IMR-90 (cell line): ENCODE measurements at regions not wholly inside any gene's neighbourhood (a gene's known extent, or its start where the extent isn't known, plus 50 kb on each side); places are given as distances from the start of the nearest gene placed in this dataset.

ENCODE experiments used
- BHLHE40 ChIP-seq: fragments of 150-350 bp; IDR thresholded peaks from 2 replicates; pipeline ENCODE4 v1.6.1; 2016; ENCODE audit warnings: mild to moderate bottlenecking, low read depth, low read length
- CHD1 ChIP-seq: IDR thresholded peaks from 2 replicates; pipeline ENCODE4 v1.6.1; 2012; ENCODE audit warnings: low read depth, low read length, improper control_type of control experiment
- FOS ChIP-seq: fragments of 150-350 bp; IDR thresholded peaks from 2 replicates; pipeline ENCODE4 v1.6.1; 2016; ENCODE audit warnings: low read depth, low read length
- MAZ ChIP-seq: IDR thresholded peaks from 2 replicates; pipeline ENCODE4 v1.6.1; 2012; ENCODE audit warnings: low read depth, mild to moderate bottlenecking, low read length, improper control_type of control experiment, moderate library complexity, borderline replicate concordance
- POLR2A ChIP-seq: IDR thresholded peaks from 2 replicates; pipeline ENCODE4 v1.6.1; 2012; ENCODE audit warnings: mild to moderate bottlenecking, low read depth, low read length
- RFX5 ChIP-seq: IDR thresholded peaks from 2 replicates; pipeline ENCODE4 v1.8.0; 2012; ENCODE audit warnings: low read depth, mild to moderate bottlenecking, low read length, moderate library complexity
- SMC3 ChIP-seq: fragments of 150-350 bp; IDR thresholded peaks from 2 replicates; pipeline ENCODE4 v1.6.1; 2016; ENCODE audit warnings: low read depth, mild to moderate bottlenecking, antibody characterized with exemption, low read length, moderate library complexity
- TF ChIP-seq, protein P1 (sequence below): conservative IDR thresholded peaks from 2 replicates; pipeline ENCODE4 v1.5.1; 2012; ENCODE audit warnings: mild to moderate bottlenecking, low read depth, low read length, improper control_type of control experiment
- TF ChIP-seq, protein P2 (sequence below): fragments of 150-350 bp; IDR thresholded peaks from 2 replicates; pipeline ENCODE4 v1.6.1; 2016; ENCODE audit warnings: low read depth, mild to moderate bottlenecking, low read length, moderate library complexity, borderline replicate concordance
- TF ChIP-seq, protein P3 (sequence below): fragments of 150-350 bp; IDR thresholded peaks from 2 replicates; pipeline ENCODE4 v1.6.1; 2017; ENCODE audit warnings: mild to moderate bottlenecking, antibody characterized with exemption, low read length, low read depth

- TF ChIP-seq RFX5: no peak
- TF ChIP-seq, protein P1, sequence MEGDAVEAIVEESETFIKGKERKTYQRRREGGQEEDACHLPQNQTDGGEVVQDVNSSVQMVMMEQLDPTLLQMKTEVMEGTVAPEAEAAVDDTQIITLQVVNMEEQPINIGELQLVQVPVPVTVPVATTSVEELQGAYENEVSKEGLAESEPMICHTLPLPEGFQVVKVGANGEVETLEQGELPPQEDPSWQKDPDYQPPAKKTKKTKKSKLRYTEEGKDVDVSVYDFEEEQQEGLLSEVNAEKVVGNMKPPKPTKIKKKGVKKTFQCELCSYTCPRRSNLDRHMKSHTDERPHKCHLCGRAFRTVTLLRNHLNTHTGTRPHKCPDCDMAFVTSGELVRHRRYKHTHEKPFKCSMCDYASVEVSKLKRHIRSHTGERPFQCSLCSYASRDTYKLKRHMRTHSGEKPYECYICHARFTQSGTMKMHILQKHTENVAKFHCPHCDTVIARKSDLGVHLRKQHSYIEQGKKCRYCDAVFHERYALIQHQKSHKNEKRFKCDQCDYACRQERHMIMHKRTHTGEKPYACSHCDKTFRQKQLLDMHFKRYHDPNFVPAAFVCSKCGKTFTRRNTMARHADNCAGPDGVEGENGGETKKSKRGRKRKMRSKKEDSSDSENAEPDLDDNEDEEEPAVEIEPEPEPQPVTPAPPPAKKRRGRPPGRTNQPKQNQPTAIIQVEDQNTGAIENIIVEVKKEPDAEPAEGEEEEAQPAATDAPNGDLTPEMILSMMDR: no peak
- TF ChIP-seq, protein P2, sequence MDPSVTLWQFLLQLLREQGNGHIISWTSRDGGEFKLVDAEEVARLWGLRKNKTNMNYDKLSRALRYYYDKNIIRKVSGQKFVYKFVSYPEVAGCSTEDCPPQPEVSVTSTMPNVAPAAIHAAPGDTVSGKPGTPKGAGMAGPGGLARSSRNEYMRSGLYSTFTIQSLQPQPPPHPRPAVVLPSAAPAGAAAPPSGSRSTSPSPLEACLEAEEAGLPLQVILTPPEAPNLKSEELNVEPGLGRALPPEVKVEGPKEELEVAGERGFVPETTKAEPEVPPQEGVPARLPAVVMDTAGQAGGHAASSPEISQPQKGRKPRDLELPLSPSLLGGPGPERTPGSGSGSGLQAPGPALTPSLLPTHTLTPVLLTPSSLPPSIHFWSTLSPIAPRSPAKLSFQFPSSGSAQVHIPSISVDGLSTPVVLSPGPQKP: no peak
- TF ChIP-seq SMC3: no peak
- TF ChIP-seq, protein P3, sequence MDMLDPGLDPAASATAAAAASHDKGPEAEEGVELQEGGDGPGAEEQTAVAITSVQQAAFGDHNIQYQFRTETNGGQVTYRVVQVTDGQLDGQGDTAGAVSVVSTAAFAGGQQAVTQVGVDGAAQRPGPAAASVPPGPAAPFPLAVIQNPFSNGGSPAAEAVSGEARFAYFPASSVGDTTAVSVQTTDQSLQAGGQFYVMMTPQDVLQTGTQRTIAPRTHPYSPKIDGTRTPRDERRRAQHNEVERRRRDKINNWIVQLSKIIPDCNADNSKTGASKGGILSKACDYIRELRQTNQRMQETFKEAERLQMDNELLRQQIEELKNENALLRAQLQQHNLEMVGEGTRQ: no peak
- TF ChIP-seq MAZ: no peak
- TF ChIP-seq FOS: no peak
- TF ChIP-seq POLR2A: no peak
- TF ChIP-seq BHLHE40: no peak
- TF ChIP-seq CHD1: no peak
Measured at GRCh38 chr18:26631135-26631534, 82.8 kb upstream of the KCTD1 start.
